IMR-90 (cell line): ENCODE measurements at regions not wholly inside any gene's neighbourhood (a gene's known extent, or its start where the extent isn't known, plus 50 kb on each side); places are given as distances from the start of the nearest gene placed in this dataset.

ENCODE experiments used
- ATAC-seq: fragments of 200-7000 bp; cut with Tn5 transposase; 2 replicates; pipeline ENCODE4 v1.9.1; 2020; ENCODE audit warnings: low read depth, mild to moderate bottlenecking, moderate library complexity
- BruUV-seq: library from RNA; stranded (reverse); fragments of 400-500 nt; replicated peaks from 2 replicates; lab custom pipeline; 2021; lab: Mats Ljungman, UMichigan
- CTCF ChIA-PET: fragments of 300-600 bp; formaldehyde crosslinking; extraction: SDS; loops from one replicate; lab custom pipeline; 2021; ENCODE audit warnings: antibody characterized with exemption; lab: Yijun Ruan, JAX
- POLR2A ChIA-PET: fragments of 300-600 bp; sonication (Branson Sonifier 250); formaldehyde crosslinking; loops from one replicate; lab custom pipeline; 2022; ENCODE audit warnings: antibody characterized with exemption; ENCODE audit not compliant: unreplicated experiment; lab: Charles Lee
- DNase-seq: peaks from one replicate; pipeline ENCODE4 v3.0.0; 2013
- H2AFZ ChIP-seq: replicated peaks from 2 replicates; pipeline ENCODE3; 2013; ENCODE audit warnings: low read length, mild to moderate bottlenecking; ENCODE audit not compliant: poor library complexity
- H2AK5ac ChIP-seq: 2 replicates; pipeline ENCODE4 v1.6.1; 2013; ENCODE audit warnings: low read depth, low read length, inconsistent platforms
- H2AK9ac ChIP-seq: replicated peaks from 2 replicates; pipeline ENCODE3; 2013; ENCODE audit warnings: mild to moderate bottlenecking, low read depth, low read length, moderate library complexity; ENCODE audit not compliant: poor library complexity
- H2BK120ac ChIP-seq: 2 replicates; pipeline ENCODE4 v1.6.1; 2013; ENCODE audit warnings: low read depth, low read length, inconsistent platforms
- H2BK15ac ChIP-seq: 3 replicates; pipeline ENCODE4 v1.6.1; 2013; ENCODE audit warnings: low read depth, low read length, inconsistent platforms
- H2BK20ac ChIP-seq: 2 replicates; pipeline ENCODE4 v1.6.1; 2013; ENCODE audit warnings: low read depth, mild to moderate bottlenecking, inconsistent platforms, low read length, moderate library complexity
- H2BK5ac ChIP-seq: 2 replicates; pipeline ENCODE4 v1.6.1; 2013; ENCODE audit warnings: mild to moderate bottlenecking, low read depth, low read length, inconsistent platforms; ENCODE audit not compliant: poor library complexity, severe bottlenecking
- H3K14ac ChIP-seq: replicated peaks from 2 replicates; pipeline ENCODE4 v1.6.1; 2013; ENCODE audit warnings: low read depth, low read length, inconsistent platforms
- H3K18ac ChIP-seq: 2 replicates; pipeline ENCODE4 v1.6.1; 2013; ENCODE audit warnings: low read depth, low read length, control low read depth
- H3K23ac ChIP-seq: 2 replicates; pipeline ENCODE4 v1.6.1; 2013; ENCODE audit warnings: low read depth, low read length, inconsistent platforms
- H3K27ac ChIP-seq: 2 replicates; pipeline ENCODE4 v1.5.1; 2013; ENCODE audit warnings: mild to moderate bottlenecking, control low read depth, low read length; ENCODE audit not compliant: insufficient read depth
- H3K27me3 ChIP-seq: 2 replicates; pipeline ENCODE4 v1.6.1; 2013; ENCODE audit warnings: low read length; ENCODE audit not compliant: control insufficient read depth, insufficient read depth
- H3K36me3 ChIP-seq: 2 replicates; pipeline ENCODE4 v1.6.1; 2013; ENCODE audit warnings: low read length, mixed read lengths; ENCODE audit not compliant: control insufficient read depth, insufficient read depth
- H3K4ac ChIP-seq: 2 replicates; pipeline ENCODE4 v1.6.1; 2013; ENCODE audit warnings: low read depth, low read length, inconsistent platforms
- H3K4me1 ChIP-seq: 2 replicates; pipeline ENCODE4 v1.6.1; 2013; ENCODE audit warnings: low read length, mixed read lengths; ENCODE audit not compliant: control insufficient read depth, insufficient read depth
- H3K4me2 ChIP-seq: 2 replicates; pipeline ENCODE4 v1.6.1; 2013; ENCODE audit warnings: low read depth, mild to moderate bottlenecking, control low read depth, low read length, moderate library complexity
- H3K4me3 ChIP-seq: 2 replicates; pipeline ENCODE4 v1.5.1; 2013; ENCODE audit warnings: low read depth, mild to moderate bottlenecking, control low read depth, low read length, moderate library complexity; ENCODE audit not compliant: insufficient read depth
- H3K56ac ChIP-seq: 2 replicates; pipeline ENCODE4 v1.6.1; 2013; ENCODE audit warnings: low read length, inconsistent platforms; ENCODE audit not compliant: insufficient read depth; ENCODE audit errors: extremely low read depth
- H3K79me1 ChIP-seq, 2 experiments: 2 replicates each; pipeline ENCODE4 v1.6.1; 2013; ENCODE audit warnings: low read length in 2 of 2, inconsistent platforms in 1 of 2, low read depth in 1 of 2
- H3K9ac ChIP-seq: 2 replicates; pipeline ENCODE4 v1.6.1; 2013; ENCODE audit warnings: low read depth, low read length, control low read depth
- H3K9me1 ChIP-seq: 2 replicates; pipeline ENCODE4 v1.6.1; 2013; ENCODE audit warnings: low read length, inconsistent platforms; ENCODE audit not compliant: insufficient read depth
- H3K9me3 ChIP-seq: 2 replicates; pipeline ENCODE4 v1.6.1; 2013; ENCODE audit warnings: low read length; ENCODE audit not compliant: control insufficient read depth, insufficient read depth
- H4K20me1 ChIP-seq: 2 replicates; pipeline ENCODE4 v1.6.1; 2013; ENCODE audit warnings: low read length, inconsistent platforms; ENCODE audit not compliant: insufficient read depth
- H4K5ac ChIP-seq: 2 replicates; pipeline ENCODE4 v1.6.1; 2013; ENCODE audit warnings: mild to moderate bottlenecking, low read depth, low read length, control low read depth
- H4K8ac ChIP-seq, 2 experiments: 2 replicates each; pipeline ENCODE4 v1.6.1; 2013; ENCODE audit warnings: low read depth in 2 of 2, low read length in 2 of 2, control low read depth in 1 of 2, inconsistent platforms in 1 of 2
- H4K91ac ChIP-seq: 2 replicates; pipeline ENCODE4 v1.6.1; 2013; ENCODE audit warnings: low read depth, low read length, inconsistent platforms; ENCODE audit not compliant: insufficient read depth
- BHLHE40 ChIP-seq: fragments of 150-350 bp; IDR thresholded peaks from 2 replicates; pipeline ENCODE4 v1.6.1; 2016; ENCODE audit warnings: mild to moderate bottlenecking, low read depth, low read length
- FOS ChIP-seq: fragments of 150-350 bp; IDR thresholded peaks from 2 replicates; pipeline ENCODE4 v1.6.1; 2016; ENCODE audit warnings: low read depth, low read length
- MAFK ChIP-seq: IDR thresholded peaks from 2 replicates; pipeline ENCODE4 v1.6.1; 2012; ENCODE audit warnings: low read depth, low read length, improper control_type of control experiment
- USF2 ChIP-seq: fragments of 150-350 bp; IDR thresholded peaks from 2 replicates; pipeline ENCODE4 v1.6.1; 2017; ENCODE audit warnings: mild to moderate bottlenecking, antibody characterized with exemption, low read length, low read depth
- WGBS, 2 experiments: methylation state at CpG; one replicate each; pipeline versions ENCODE4 v1.1.5 to v1.1.7; 2013; ENCODE audit warnings: missing lambda C conversion rate in 2 of 2; ENCODE audit not compliant: insufficient read length in 1 of 2; ENCODE audit errors: extremely low coverage in 2 of 2; 5-methylcytosine and 5-hydroxymethylcytosine counted together
- dilution Hi-C: fragments of 300-500 bp; cut with HindIII; formaldehyde crosslinking; loops from one replicate; pipeline ENCODE4 v1.14.3; 2018; ENCODE audit warnings: low sequenced_read_pairs; ENCODE audit not compliant: unreplicated experiment
- in situ Hi-C: fragments of 300-500 bp; cut with MboI; formaldehyde crosslinking; loops from 3 replicates; pipeline ENCODE4 v1.14.3; 2019; ENCODE audit warnings: low sequenced_read_pairs, inconsistent platforms, mixed read lengths
- intact Hi-C: fragments of 100-400 bp; cut with micrococcal nuclease; formaldehyde crosslinking; loops from 2 replicates; pipeline ENCODE4 v1.10.0; 2022

- no peak for ATAC-seq
- in situ Hi-C loops: no loop called here
Observed at GRCh38 chr6:115814907-115815306, 245.8 kb downstream of the FRK start.

More at GRCh38 chr6:115814907-115815306, 245.8 kb downstream of the FRK start:
- Histone ChIP-seq H3K9me1 (no peaks in the 10 kb centered on the region), H4K8ac (no peak overlapping the region), H3K18ac (no peak overlapping the region), H2AK5ac (no peak overlapping the region), H3K56ac (no peak overlapping the region), H2BK20ac (no peak overlapping the region), H3K27ac (no peak overlapping the region), H4K91ac (no peak overlapping the region), H2BK15ac (no peak overlapping the region), H3K27me3 (no peaks in the 10 kb centered on the region), H2BK120ac (no peak overlapping the region), H3K4me1 (no peaks in the 10 kb centered on the region), H4K20me1 (no peaks in the 10 kb centered on the region), H2AFZ (no peak overlapping the region), H3K23ac (no peak overlapping the region), H2BK5ac (no peak overlapping the region), H3K4ac (no peak overlapping the region), H3K9ac (no peak overlapping the region), H2AK9ac (no peak overlapping the region), H3K14ac (no peak overlapping the region), H4K5ac (no peak overlapping the region), H3K79me1 (no peaks in the 10 kb centered on the region), H3K4me2 (no peak overlapping the region), H3K9me3 (peaks cover 3% of the 10 kb centered on the region; the same call in 1 of the 2 replicates), H3K4me3 (no peak overlapping the region), H3K36me3 (no peaks in the 10 kb centered on the region)
- WGBS, 2 experiments: no CpG with 5 or more reads among the region's 1 CpG
- ChIA-PET POLR2A (no interaction called here), CTCF (no interaction called here)
- dilution Hi-C loops: no loop called here
- no peak for DNase-seq
- intact Hi-C loops: no loop called here
- BruUV-seq: no TSS peak
- TF ChIP-seq FOS: no peak
- TF ChIP-seq USF2: no peak
- TF ChIP-seq MAFK: peak; percentile 93
- TF ChIP-seq BHLHE40: no peak
